ENCODE measurements at regions not wholly inside any gene's neighbourhood (a gene's known extent, or its start where the extent isn't known, plus 50 kb on each side); places are given as distances from the start of the nearest gene placed in this dataset.

GRCh38 chr10:109735776-109736175, 187.5 kb downstream of the XPNPEP1 start:
- TF ChIP-seq CTCF (IDR thresholded peaks at IDR 0.05) (no peak), POLR2A (IDR thresholded peaks at IDR 0.05) (no peak)

Data from heart left ventricle (tissue), 13 donors.